D721Med (cell line): ENCODE measurements at regions not wholly inside any gene's neighbourhood (a gene's known extent, or its start where the extent isn't known, plus 50 kb on each side); places are given as distances from the start of the nearest gene placed in this dataset.

Source experiments
- DNase-seq: peaks from one replicate; pipeline ENCODE4 v3.0.0; 2011; ENCODE audit warnings: low spot score; ENCODE audit not compliant: insufficient read length
- FAIRE-seq: peaks from 2 replicates; lab custom pipeline; 2011; peaks lifted over from hg19 to GRCh38; lab: Jason Lieb, UNC
- CTCF ChIP-seq: IDR thresholded peaks from 2 replicates; pipeline ENCODE4 v1.5.1; 2012; ENCODE audit warnings: mild to moderate bottlenecking, control low read depth; ENCODE audit not compliant: insufficient read depth; ENCODE audit errors: missing control alignments

- TF ChIP-seq CTCF = no peak
- DNase-seq (no peak), FAIRE-seq (no peak)
These were observed 69.2 kb upstream of the ARHGAP5 start for GRCh38 chr14:32007755-32008362.

GRCh38 chr14:32008602-32009193 is 68.4 kb upstream of the ARHGAP5 start:
- DNase-seq (no peak), FAIRE-seq (no peak)
- TF ChIP-seq CTCF = no peak

- DNase-seq (no peak), FAIRE-seq (no peak)
- TF ChIP-seq CTCF = no peak
These were observed 67.7 kb upstream of the ARHGAP5 start for GRCh38 chr14:32009221-32009975.

- FAIRE-seq = no peak
- DNase-seq = no peak
- TF ChIP-seq CTCF = no peak
These were observed 67.0 kb upstream of the ARHGAP5 start for GRCh38 chr14:32009976-32010581.

- FAIRE-seq = no peak
- TF ChIP-seq CTCF = no peak
- no peak for DNase-seq
These were observed 66.4 kb upstream of the ARHGAP5 start for GRCh38 chr14:32010604-32011125.

- no peak for FAIRE-seq
- no peak for DNase-seq
- no peak for TF ChIP-seq CTCF
These were observed 65.9 kb upstream of the ARHGAP5 start for GRCh38 chr14:32011225-32011624.
